GM12874 (cell line): ENCODE measurements at regions not wholly inside any gene's neighbourhood (a gene's known extent, or its start where the extent isn't known, plus 50 kb on each side); places are given as distances from the start of the nearest gene placed in this dataset.

ENCODE experiments used
- TF ChIP-seq, protein P1 (sequence below): IDR thresholded peaks from 2 replicates; pipeline ENCODE4 v1.5.1; 2011; ENCODE audit warnings: low read depth, mild to moderate bottlenecking, control low read depth, low read length, moderate library complexity; ENCODE audit not compliant: insufficient read depth

DNA sequence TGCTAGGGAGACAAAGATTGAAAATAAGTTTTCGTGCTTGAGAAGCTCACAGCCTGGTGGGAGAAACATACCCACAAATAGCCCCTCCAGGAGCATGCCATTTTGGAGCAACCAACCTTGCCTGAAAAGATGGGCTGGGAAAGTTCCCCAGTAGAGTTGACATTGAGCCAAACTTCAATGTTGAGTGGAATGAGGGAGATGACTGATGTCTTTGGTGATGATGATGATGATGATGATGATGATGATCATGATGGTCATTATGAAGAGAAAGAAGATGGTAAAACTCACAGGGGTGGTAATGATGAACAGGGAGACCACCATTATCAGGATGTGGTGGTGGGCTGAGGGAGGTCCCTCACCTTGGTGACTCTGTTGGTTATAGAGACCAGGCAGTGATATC, 50.1 kb upstream of the ADRA1D start:
- TF ChIP-seq, protein P1, sequence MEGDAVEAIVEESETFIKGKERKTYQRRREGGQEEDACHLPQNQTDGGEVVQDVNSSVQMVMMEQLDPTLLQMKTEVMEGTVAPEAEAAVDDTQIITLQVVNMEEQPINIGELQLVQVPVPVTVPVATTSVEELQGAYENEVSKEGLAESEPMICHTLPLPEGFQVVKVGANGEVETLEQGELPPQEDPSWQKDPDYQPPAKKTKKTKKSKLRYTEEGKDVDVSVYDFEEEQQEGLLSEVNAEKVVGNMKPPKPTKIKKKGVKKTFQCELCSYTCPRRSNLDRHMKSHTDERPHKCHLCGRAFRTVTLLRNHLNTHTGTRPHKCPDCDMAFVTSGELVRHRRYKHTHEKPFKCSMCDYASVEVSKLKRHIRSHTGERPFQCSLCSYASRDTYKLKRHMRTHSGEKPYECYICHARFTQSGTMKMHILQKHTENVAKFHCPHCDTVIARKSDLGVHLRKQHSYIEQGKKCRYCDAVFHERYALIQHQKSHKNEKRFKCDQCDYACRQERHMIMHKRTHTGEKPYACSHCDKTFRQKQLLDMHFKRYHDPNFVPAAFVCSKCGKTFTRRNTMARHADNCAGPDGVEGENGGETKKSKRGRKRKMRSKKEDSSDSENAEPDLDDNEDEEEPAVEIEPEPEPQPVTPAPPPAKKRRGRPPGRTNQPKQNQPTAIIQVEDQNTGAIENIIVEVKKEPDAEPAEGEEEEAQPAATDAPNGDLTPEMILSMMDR, result no peak
